Cortex of kidney (tissue), 1 donor: ENCODE measurements at regions not wholly inside any gene's neighbourhood (a gene's known extent, or its start where the extent isn't known, plus 50 kb on each side); places are given as distances from the start of the nearest gene placed in this dataset.
"Not testable (repeated sequence)": the region's sequence is repeated elsewhere in the genome, so short reads cannot be mapped to it uniquely, and the experiment has no call there.

Experiments used
- DNase-seq: peaks from one replicate; lab custom pipeline; 2025; lab: John Stamatoyannopoulos, UW

- DNase-seq: no peak
Observed at GRCh38 chr12:126447346-126447745, 1382.1 kb downstream of the AACS start.

GRCh38 chr12:126451809-126452208 is 1386.6 kb downstream of the AACS start:
- DNase-seq: no peak

- DNase-seq: not testable (repeated sequence)
Observed at GRCh38 chr12:126452686-126453085, 1387.5 kb downstream of the AACS start.

- no peak for DNase-seq
Observed at GRCh38 chr12:126454581-126454980, 1389.3 kb downstream of the AACS start.

- no peak for DNase-seq
Observed at GRCh38 chr12:126457776-126458175, 1392.5 kb downstream of the AACS start.

GRCh38 chr12:126464153-126464552 is 1398.9 kb downstream of the AACS start:
- DNase-seq: no peak

- no peak for DNase-seq
Observed at GRCh38 chr12:126469211-126469610, 1404.0 kb downstream of the AACS start.

GRCh38 chr12:126474703-126475102 is 1409.5 kb downstream of the AACS start:
- DNase-seq: no peak

GRCh38 chr12:126480451-126480850 is 1415.2 kb downstream of the AACS start:
- DNase-seq: no peak

GRCh38 chr12:126481688-126482087 is 1416.5 kb downstream of the AACS start:
- DNase-seq: no peak

GRCh38 chr12:126482238-126482889 is 1417.1 kb downstream of the AACS start:
- DNase-seq: no peak

- DNase-seq: no peak
Observed at GRCh38 chr12:126483145-126484068, 1418.2 kb downstream of the AACS start.

- no peak for DNase-seq
Observed at GRCh38 chr12:126487431-126487980, 1422.3 kb downstream of the AACS start.

GRCh38 chr12:126488806-126489205 is 1423.6 kb downstream of the AACS start:
- DNase-seq: no peak

GRCh38 chr12:126492181-126492580 is 1426.9 kb downstream of the AACS start:
- DNase-seq: no peak

GRCh38 chr12:126493366-126494108 is 1428.3 kb downstream of the AACS start:
- no peak for DNase-seq

- no peak for DNase-seq
Observed at GRCh38 chr12:126496201-126496600, 1431.0 kb downstream of the AACS start.

- DNase-seq: no peak
Observed at GRCh38 chr12:126506426-126507182, 1441.4 kb downstream of the AACS start.

- DNase-seq: no peak
Observed at GRCh38 chr12:126507231-126507630, 1442.0 kb downstream of the AACS start.

- DNase-seq: no peak
Observed at GRCh38 chr12:126509572-126509971, 1444.3 kb downstream of the AACS start.

- no peak for DNase-seq
Observed at GRCh38 chr12:126510630-126511029, 1445.4 kb downstream of the AACS start.
